OCI-LY3 (cell line): ENCODE measurements at regions not wholly inside any gene's neighbourhood (a gene's known extent, or its start where the extent isn't known, plus 50 kb on each side); places are given as distances from the start of the nearest gene placed in this dataset.

Experiments used
- H2AFZ ChIP-seq: fragments of 200-600, 300-600 bp; shearing (Covaris generic); 2 replicates; pipeline ENCODE4 v1.6.0; 2014; ENCODE audit warnings: antibody characterized with exemption, low read depth, low read length
- H3K27ac ChIP-seq: fragments of 200-600, 300-600 bp; sonication (generic); 2 replicates; pipeline ENCODE4 v1.5.1; 2014; ENCODE audit warnings: mild to moderate bottlenecking, low read length, moderate library complexity, mixed read lengths
- H3K27me3 ChIP-seq: fragments of 200-600, 300-600 bp; sonication (generic); 2 replicates; pipeline ENCODE4 v1.6.1; 2014; ENCODE audit warnings: low read depth, low read length, mixed read lengths
- H3K36me3 ChIP-seq: fragments of 200-600, 300-600 bp; sonication (generic); replicated peaks from 2 replicates; pipeline ENCODE3; 2014; ENCODE audit warnings: low read depth, low read length, mixed read lengths
- H3K4me1 ChIP-seq: fragments of 300-600, 200-600 bp; sonication (generic); 2 replicates; pipeline ENCODE4 v1.6.1; 2014; ENCODE audit warnings: low read length, mixed read lengths
- H3K4me2 ChIP-seq: fragments of 200-600, 300-600 bp; sonication (generic); 2 replicates; pipeline ENCODE4 v1.6.1; 2014; ENCODE audit warnings: low read length, mixed read lengths
- H3K4me3 ChIP-seq: fragments of 300-600, 200-600 bp; sonication (generic); 2 replicates; pipeline ENCODE4 v1.5.1; 2014; ENCODE audit warnings: antibody characterized with exemption, mild to moderate bottlenecking, low read length, moderate library complexity
- H3K79me2 ChIP-seq: fragments of 300-600, 200-600 bp; shearing (Covaris generic); 2 replicates; pipeline ENCODE4 v1.6.1; 2014; ENCODE audit warnings: mild to moderate bottlenecking, low read length, mixed read lengths
- H3K9ac ChIP-seq: fragments of 300-600, 200-600 bp; shearing (Covaris generic); 2 replicates; pipeline ENCODE4 v1.6.0; 2014; ENCODE audit warnings: mild to moderate bottlenecking, low read length, moderate library complexity
- H3K9me3 ChIP-seq: fragments of 200-600, 300-600 bp; shearing (Covaris generic); 2 replicates; pipeline ENCODE4 v1.6.1; 2014; ENCODE audit warnings: low read length, mixed read lengths; ENCODE audit not compliant: insufficient read depth
- H4K20me1 ChIP-seq: fragments of 200-600, 300-600 bp; sonication (generic); 2 replicates; pipeline ENCODE4 v1.6.1; 2016; ENCODE audit warnings: low read length, mixed read lengths; ENCODE audit not compliant: insufficient read depth
- CTCF ChIP-seq: fragments of 200-600, 300-600 bp; sonication (generic); IDR thresholded peaks from 2 replicates; pipeline ENCODE4 v1.5.1; 2014; ENCODE audit warnings: antibody characterized with exemption, low read length, low read depth
- EZH2phosphoT487 ChIP-seq: fragments of 200-600 bp; shearing (Covaris generic); IDR thresholded peaks from 2 replicates; pipeline ENCODE4 v1.6.1; 2018; ENCODE audit warnings: antibody characterized with exemption, mixed run types, low read depth

- no peak overlapping the region for H3K4me3 ChIP-seq
- no peaks in the 10 kb centered on the region for H3K36me3 ChIP-seq
- H3K9ac ChIP-seq, result no peak overlapping the region
Measured at GRCh38 chr3:178174201-178174915, 361.9 kb upstream of the KCNMB2 start.

GRCh38 chr3:178181088-178181487 is 355.1 kb upstream of the KCNMB2 start:
- Histone ChIP-seq H3K36me3 (no peaks in the 10 kb centered on the region), H3K9me3 (no peaks in the 10 kb centered on the region)
- no peak for TF ChIP-seq EZH2phosphoT487
- TF ChIP-seq CTCF, result no peak

More at GRCh38 chr3:178174201-178174915, 361.9 kb upstream of the KCNMB2 start:
- Histone ChIP-seq H3K4me2 (no peak overlapping the region), H3K27me3 (no peaks in the 10 kb centered on the region), H2AFZ (no peak overlapping the region), H3K9me3 (no peaks in the 10 kb centered on the region), H3K79me2 (no peaks in the 10 kb centered on the region), H4K20me1 (no peaks in the 10 kb centered on the region), H3K4me1 (no peaks in the 10 kb centered on the region), H3K27ac (no peak overlapping the region)
- TF ChIP-seq CTCF (no peak), EZH2phosphoT487 (no peak)

GRCh38 chr3:178181784-178182183 is 354.5 kb upstream of the KCNMB2 start:
- no peak overlapping the region for H3K27ac ChIP-seq
- H3K27me3 ChIP-seq, result no peaks in the 10 kb centered on the region
- H3K79me2 ChIP-seq, result no peaks in the 10 kb centered on the region
- no peaks in the 10 kb centered on the region for H3K4me1 ChIP-seq
- no peak overlapping the region for H3K9ac ChIP-seq
- H2AFZ ChIP-seq, result no peak overlapping the region
- H3K4me3 ChIP-seq, result no peak overlapping the region
- H3K36me3 ChIP-seq, result no peaks in the 10 kb centered on the region
- no peak overlapping the region for H3K4me2 ChIP-seq
- no peak for TF ChIP-seq CTCF
- no peak for TF ChIP-seq EZH2phosphoT487
- H4K20me1 ChIP-seq, result no peaks in the 10 kb centered on the region
- no peaks in the 10 kb centered on the region for H3K9me3 ChIP-seq

More at GRCh38 chr3:178181088-178181487, 355.1 kb upstream of the KCNMB2 start:
- Histone ChIP-seq H2AFZ (no peak overlapping the region), H4K20me1 (no peaks in the 10 kb centered on the region), H3K4me2 (no peak overlapping the region), H3K4me1 (no peaks in the 10 kb centered on the region), H3K79me2 (no peaks in the 10 kb centered on the region), H3K9ac (no peak overlapping the region), H3K27ac (no peak overlapping the region), H3K27me3 (no peaks in the 10 kb centered on the region), H3K4me3 (no peak overlapping the region)

GRCh38 chr3:178182337-178182779 is 353.9 kb upstream of the KCNMB2 start:
- no peak overlapping the region for H3K4me2 ChIP-seq
- no peak overlapping the region for H3K27ac ChIP-seq
- H4K20me1 ChIP-seq, result no peaks in the 10 kb centered on the region
- no peaks in the 10 kb centered on the region for H3K36me3 ChIP-seq
- TF ChIP-seq EZH2phosphoT487, result no peak
- H3K27me3 ChIP-seq, result no peaks in the 10 kb centered on the region
- no peak overlapping the region for H3K4me3 ChIP-seq
- H3K9ac ChIP-seq, result no peak overlapping the region
- H2AFZ ChIP-seq, result no peak overlapping the region
- no peaks in the 10 kb centered on the region for H3K4me1 ChIP-seq
- H3K79me2 ChIP-seq, result no peaks in the 10 kb centered on the region
- H3K9me3 ChIP-seq, result no peaks in the 10 kb centered on the region
